HG03575 (cell line): ENCODE measurements at regions not wholly inside any gene's neighbourhood (a gene's known extent, or its start where the extent isn't known, plus 50 kb on each side); places are given as distances from the start of the nearest gene placed in this dataset.

Experiments used
- ATAC-seq: cut with Tn5 transposase; IDR thresholded peaks from one replicate; pipeline ENCODE4 v1.9.1; 2021; ENCODE audit not compliant: unreplicated experiment, insufficient number of reproducible peaks, low FRiP score; ENCODE audit errors: extremely low read depth

- ATAC-seq: no peak
Measured at GRCh38 chr1:101314244-101314643, 77.4 kb downstream of the S1PR1 start.

GRCh38 chr1:101316256-101316655 lies 79.4 kb downstream of the S1PR1 start:
- no peak for ATAC-seq

- no peak for ATAC-seq
Measured at GRCh38 chr1:101316799-101317198, 80.0 kb downstream of the S1PR1 start.

GRCh38 chr1:101317590-101317989 lies 80.8 kb downstream of the S1PR1 start:
- no peak for ATAC-seq

- ATAC-seq: no peak
Measured at GRCh38 chr1:101323535-101323934, 86.7 kb downstream of the S1PR1 start.

- ATAC-seq: no peak
Measured at GRCh38 chr1:101325144-101325543, 88.3 kb downstream of the S1PR1 start.

- no peak for ATAC-seq
Measured at GRCh38 chr1:101330427-101331130, 93.8 kb downstream of the S1PR1 start.

- ATAC-seq: no peak
Measured at GRCh38 chr1:101331794-101332193, 95.0 kb downstream of the S1PR1 start.

- no peak for ATAC-seq
Measured at GRCh38 chr1:101332633-101333032, 95.8 kb downstream of the S1PR1 start.

GRCh38 chr1:101333186-101333585 lies 96.4 kb downstream of the S1PR1 start:
- no peak for ATAC-seq

GRCh38 chr1:101337968-101338367 lies 101.1 kb downstream of the S1PR1 start:
- no peak for ATAC-seq

GRCh38 chr1:101338714-101339430 lies 102.1 kb downstream of the S1PR1 start:
- ATAC-seq: no peak

GRCh38 chr1:101344745-101345144 lies 107.9 kb downstream of the S1PR1 start:
- ATAC-seq: no peak

- ATAC-seq: no peak
Measured at GRCh38 chr1:101346419-101346818, 109.6 kb downstream of the S1PR1 start.

- no peak for ATAC-seq
Measured at GRCh38 chr1:101356013-101356412, 119.2 kb downstream of the S1PR1 start.

- ATAC-seq: no peak
Measured at GRCh38 chr1:101356604-101357443, 120.0 kb downstream of the S1PR1 start.

GRCh38 chr1:101357444-101357986 lies 120.7 kb downstream of the S1PR1 start:
- peak; percentile 92 for ATAC-seq

GRCh38 chr1:101360506-101360905 lies 123.7 kb downstream of the S1PR1 start:
- ATAC-seq: no peak

GRCh38 chr1:101363891-101364318 lies 127.1 kb downstream of the S1PR1 start:
- no peak for ATAC-seq
